ENCODE measurements at regions not wholly inside any gene's neighbourhood (a gene's known extent, or its start where the extent isn't known, plus 50 kb on each side); places are given as distances from the start of the nearest gene placed in this dataset.

DNA sequence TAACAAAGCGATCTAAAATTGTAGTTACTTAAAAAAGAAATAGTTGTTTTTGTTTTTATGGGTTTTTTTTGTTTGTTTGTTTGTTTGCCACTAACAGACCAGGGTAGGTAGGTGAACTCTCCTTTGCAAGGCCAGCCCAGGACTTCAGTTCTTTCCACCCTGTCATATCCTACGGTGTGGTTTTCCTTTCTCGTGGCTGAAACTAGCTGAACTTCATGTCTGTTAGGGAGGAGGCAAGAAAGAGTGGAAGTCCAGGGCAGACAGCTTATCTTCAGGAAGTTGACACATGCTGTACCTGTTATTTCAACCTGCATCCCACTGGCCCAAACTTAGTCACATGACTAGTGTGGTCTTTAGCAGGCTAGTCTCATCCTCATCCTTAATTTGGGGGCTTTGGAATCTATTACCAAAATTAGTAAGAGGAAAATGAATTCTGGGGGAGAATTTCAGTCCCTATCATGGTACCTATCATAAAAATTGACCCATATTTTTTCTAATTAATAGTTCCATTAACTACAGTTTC lies 62.9 kb upstream of the LRRC7 start:
- WGBS (ENCODE audit: low lambda C conversion rate) = 32% methylated on average over 3 of the region's 3 CpGs
- no peaks in the 10 kb centered on the region for H3K36me3 ChIP-seq (replicated peaks in 1 of 2; ENCODE audit: control insufficient read depth in 1 of 2, insufficient read depth in 2 of 2, low read length in 1 of 2)
- no peak overlapping the region for H3K9ac ChIP-seq
- no peaks in the 10 kb centered on the region for H3K79me2 ChIP-seq (ENCODE audit: insufficient read depth)
- no peaks in the 10 kb centered on the region for H3K9me2 ChIP-seq
- H4K20me1 ChIP-seq (ENCODE audit: insufficient read depth) = no peaks in the 10 kb centered on the region
- ChIA-PET CTCF (no interaction called here), POLR2A (no interaction called here)
- no peaks in the 10 kb centered on the region for H3K9me3 ChIP-seq
- no peak overlapping the region for H3K27ac ChIP-seq (ENCODE audit: low read depth in 2 of 2, low read length in 1 of 2)
- no peaks in the 10 kb centered on the region for H3K27me3 ChIP-seq (ENCODE audit: insufficient read depth)
- H3K4me3 ChIP-seq (ENCODE audit: low read depth in 2 of 2, low read length in 1 of 2) = no peak overlapping the region
- H3K4me1 ChIP-seq (ENCODE audit: control insufficient read depth in 1 of 2, insufficient read depth in 2 of 2, low read depth in 1 of 2, low read length in 1 of 2) = no peaks in the 10 kb centered on the region
- no peak for DNase-seq
- H2AFZ ChIP-seq (ENCODE audit: low read depth) = no peak overlapping the region
- H3F3A ChIP-seq (replicated peaks; ENCODE audit: insufficient read depth) = no peaks in the 10 kb centered on the region
- TF ChIP-seq MXI1 (IDR thresholded peaks at IDR 0.05; ENCODE audit: low read depth, low read length) (no peak), SMC3 (IDR thresholded peaks at IDR 0.05; ENCODE audit: low read depth, low read length) (no peak), RCOR1 (IDR thresholded peaks at IDR 0.05; ENCODE audit: low read length) (no peak), SIN3A (IDR thresholded peaks at IDR 0.05; ENCODE audit: borderline replicate concordance, low read depth, low read length) (no peak), TAF1 (IDR thresholded peaks at IDR 0.05; ENCODE audit: borderline replicate concordance, low read depth, low read length) (no peak), EP300 (IDR thresholded peaks at IDR 0.05; ENCODE audit: borderline replicate concordance in 1 of 2, low read depth in 1 of 2, low read length in 1 of 2) (no peak), TCF12 (IDR thresholded peaks at IDR 0.05) (no peak), YY1 (IDR thresholded peaks at IDR 0.05; ENCODE audit: low read depth) (no peak), RAD21 (IDR thresholded peaks at IDR 0.05; ENCODE audit: low read length) (no peak), GABPA (IDR thresholded peaks at IDR 0.05; ENCODE audit: low read depth) (no peak), RXRA (IDR thresholded peaks at IDR 0.05; ENCODE audit: borderline replicate concordance, low read depth) (no peak), FOSL2 (IDR thresholded peaks at IDR 0.05; ENCODE audit: borderline replicate concordance, low read depth) (no peak)
- TF ChIP-seq, protein P1, sequence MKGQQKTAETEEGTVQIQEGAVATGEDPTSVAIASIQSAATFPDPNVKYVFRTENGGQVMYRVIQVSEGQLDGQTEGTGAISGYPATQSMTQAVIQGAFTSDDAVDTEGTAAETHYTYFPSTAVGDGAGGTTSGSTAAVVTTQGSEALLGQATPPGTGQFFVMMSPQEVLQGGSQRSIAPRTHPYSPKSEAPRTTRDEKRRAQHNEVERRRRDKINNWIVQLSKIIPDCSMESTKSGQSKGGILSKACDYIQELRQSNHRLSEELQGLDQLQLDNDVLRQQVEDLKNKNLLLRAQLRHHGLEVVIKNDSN (IDR thresholded peaks at IDR 0.05; ENCODE audit: borderline replicate concordance, low read depth) = no peak
- TF ChIP-seq, protein P2, sequence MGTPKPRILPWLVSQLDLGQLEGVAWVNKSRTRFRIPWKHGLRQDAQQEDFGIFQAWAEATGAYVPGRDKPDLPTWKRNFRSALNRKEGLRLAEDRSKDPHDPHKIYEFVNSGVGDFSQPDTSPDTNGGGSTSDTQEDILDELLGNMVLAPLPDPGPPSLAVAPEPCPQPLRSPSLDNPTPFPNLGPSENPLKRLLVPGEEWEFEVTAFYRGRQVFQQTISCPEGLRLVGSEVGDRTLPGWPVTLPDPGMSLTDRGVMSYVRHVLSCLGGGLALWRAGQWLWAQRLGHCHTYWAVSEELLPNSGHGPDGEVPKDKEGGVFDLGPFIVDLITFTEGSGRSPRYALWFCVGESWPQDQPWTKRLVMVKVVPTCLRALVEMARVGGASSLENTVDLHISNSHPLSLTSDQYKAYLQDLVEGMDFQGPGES (IDR thresholded peaks at IDR 0.05; ENCODE audit: low read depth, low read length) = no peak
- TF ChIP-seq, protein P3, sequence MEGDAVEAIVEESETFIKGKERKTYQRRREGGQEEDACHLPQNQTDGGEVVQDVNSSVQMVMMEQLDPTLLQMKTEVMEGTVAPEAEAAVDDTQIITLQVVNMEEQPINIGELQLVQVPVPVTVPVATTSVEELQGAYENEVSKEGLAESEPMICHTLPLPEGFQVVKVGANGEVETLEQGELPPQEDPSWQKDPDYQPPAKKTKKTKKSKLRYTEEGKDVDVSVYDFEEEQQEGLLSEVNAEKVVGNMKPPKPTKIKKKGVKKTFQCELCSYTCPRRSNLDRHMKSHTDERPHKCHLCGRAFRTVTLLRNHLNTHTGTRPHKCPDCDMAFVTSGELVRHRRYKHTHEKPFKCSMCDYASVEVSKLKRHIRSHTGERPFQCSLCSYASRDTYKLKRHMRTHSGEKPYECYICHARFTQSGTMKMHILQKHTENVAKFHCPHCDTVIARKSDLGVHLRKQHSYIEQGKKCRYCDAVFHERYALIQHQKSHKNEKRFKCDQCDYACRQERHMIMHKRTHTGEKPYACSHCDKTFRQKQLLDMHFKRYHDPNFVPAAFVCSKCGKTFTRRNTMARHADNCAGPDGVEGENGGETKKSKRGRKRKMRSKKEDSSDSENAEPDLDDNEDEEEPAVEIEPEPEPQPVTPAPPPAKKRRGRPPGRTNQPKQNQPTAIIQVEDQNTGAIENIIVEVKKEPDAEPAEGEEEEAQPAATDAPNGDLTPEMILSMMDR (IDR thresholded peaks at IDR 0.05) = no peak
- TF ChIP-seq, protein P4, sequence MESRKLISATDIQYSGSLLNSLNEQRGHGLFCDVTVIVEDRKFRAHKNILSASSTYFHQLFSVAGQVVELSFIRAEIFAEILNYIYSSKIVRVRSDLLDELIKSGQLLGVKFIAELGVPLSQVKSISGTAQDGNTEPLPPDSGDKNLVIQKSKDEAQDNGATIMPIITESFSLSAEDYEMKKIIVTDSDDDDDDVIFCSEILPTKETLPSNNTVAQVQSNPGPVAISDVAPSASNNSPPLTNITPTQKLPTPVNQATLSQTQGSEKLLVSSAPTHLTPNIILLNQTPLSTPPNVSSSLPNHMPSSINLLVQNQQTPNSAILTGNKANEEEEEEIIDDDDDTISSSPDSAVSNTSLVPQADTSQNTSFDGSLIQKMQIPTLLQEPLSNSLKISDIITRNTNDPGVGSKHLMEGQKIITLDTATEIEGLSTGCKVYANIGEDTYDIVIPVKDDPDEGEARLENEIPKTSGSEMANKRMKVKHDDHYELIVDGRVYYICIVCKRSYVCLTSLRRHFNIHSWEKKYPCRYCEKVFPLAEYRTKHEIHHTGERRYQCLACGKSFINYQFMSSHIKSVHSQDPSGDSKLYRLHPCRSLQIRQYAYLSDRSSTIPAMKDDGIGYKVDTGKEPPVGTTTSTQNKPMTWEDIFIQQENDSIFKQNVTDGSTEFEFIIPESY (IDR thresholded peaks at IDR 0.05; ENCODE audit: borderline replicate concordance, low read depth) = no peak
- no peak overlapping the region for H3K4me2 ChIP-seq

All from SK-N-SH (cell line).